ENCODE measurements at regions not wholly inside any gene's neighbourhood (a gene's known extent, or its start where the extent isn't known, plus 50 kb on each side); places are given as distances from the start of the nearest gene placed in this dataset.

- TF ChIP-seq ATF2 (IDR thresholded peaks at IDR 0.05; ENCODE audit: low read length) = no peak
- no peak for TF ChIP-seq MAX (IDR thresholded peaks at IDR 0.05)
- no peak for TF ChIP-seq BACH1 (IDR thresholded peaks at IDR 0.05; ENCODE audit: low read length)
- TF ChIP-seq JUN (IDR thresholded peaks at IDR 0.05; ENCODE audit: low read depth, low read length) = no peak
- TF ChIP-seq SP4 (IDR thresholded peaks at IDR 0.05; ENCODE audit: low read length) = no peak
- no peak for TF ChIP-seq TEAD4 (IDR thresholded peaks at IDR 0.05; ENCODE audit: low read depth, low read length)
- no peak for TF ChIP-seq RNF2 (IDR thresholded peaks at IDR 0.05; ENCODE audit: borderline replicate concordance, low read depth, low read length, missing control alignments, poor library complexity, severe bottlenecking)
- no peak for TF ChIP-seq FOSL1 (IDR thresholded peaks at IDR 0.05; ENCODE audit: insufficient read depth, low read depth, low read length)
Observed at GRCh38 chr6:115214283-115214682, 846.4 kb downstream of the FRK start (continued).
